HG02610 (cell line): ENCODE measurements at regions not wholly inside any gene's neighbourhood (a gene's known extent, or its start where the extent isn't known, plus 50 kb on each side); places are given as distances from the start of the nearest gene placed in this dataset.

Experiments used
- ATAC-seq: cut with Tn5 transposase; IDR thresholded peaks from one replicate; pipeline ENCODE4 v1.9.1; 2021; ENCODE audit warnings: mild to moderate bottlenecking, moderate library complexity; ENCODE audit not compliant: unreplicated experiment

DNA sequence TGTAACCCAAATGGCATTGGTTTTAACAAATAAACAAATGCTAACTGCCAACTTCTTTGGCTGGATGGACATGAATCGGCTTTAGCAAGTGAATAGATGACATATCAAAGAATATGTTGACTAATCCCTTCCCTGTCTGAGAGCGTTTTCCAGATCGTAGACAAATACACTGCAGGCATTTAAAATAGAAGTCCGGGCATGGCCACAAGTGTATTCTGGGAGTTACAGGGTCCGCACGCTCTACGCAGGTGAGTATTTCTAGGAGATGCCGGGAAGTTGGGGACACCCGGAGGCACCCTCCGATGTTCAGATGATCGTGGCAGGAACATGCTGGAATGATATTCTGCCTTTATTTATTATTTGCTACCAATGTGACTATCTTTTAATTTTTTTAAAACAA, 53.2 kb upstream of the ZNF536 start:
- no peak for ATAC-seq

DNA sequence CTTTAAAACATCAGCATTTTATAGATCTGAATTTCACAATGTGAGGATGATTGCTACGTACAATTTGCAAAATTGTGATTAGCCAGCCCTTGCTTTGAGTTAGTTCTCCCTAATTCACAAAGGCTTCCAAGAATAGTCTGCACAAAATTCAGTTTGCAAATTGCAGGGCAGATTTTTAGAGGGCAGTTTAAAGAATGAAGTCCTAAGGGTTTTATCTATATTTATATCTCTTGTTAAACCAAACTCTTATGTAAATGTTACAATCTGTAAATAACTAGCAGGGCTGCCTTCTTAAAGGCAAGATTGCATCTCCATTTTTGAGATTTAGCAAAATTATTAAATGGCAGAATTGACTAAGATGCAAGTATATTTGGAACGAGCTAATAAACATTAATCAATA, 52.8 kb upstream of the ZNF536 start:
- no peak for ATAC-seq

DNA sequence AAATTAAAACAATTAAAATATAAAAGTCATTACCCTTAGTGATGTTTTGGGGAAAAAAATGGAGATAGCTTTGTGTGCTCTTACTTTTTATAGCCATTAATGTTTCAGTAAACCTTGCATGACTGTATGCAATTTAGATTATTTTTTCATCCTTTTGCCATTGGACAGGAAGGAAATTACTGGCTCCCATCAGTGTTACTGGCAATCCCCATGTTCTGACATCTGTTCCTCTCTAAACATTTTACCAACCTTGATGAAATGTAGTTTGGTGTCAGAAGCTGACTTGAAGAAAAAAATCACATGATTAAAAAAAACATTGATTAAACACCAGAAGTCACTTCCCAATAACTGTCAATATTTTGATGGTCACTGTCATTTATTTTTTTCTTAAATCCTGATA, 52.3 kb upstream of the ZNF536 start:
- no peak for ATAC-seq

DNA sequence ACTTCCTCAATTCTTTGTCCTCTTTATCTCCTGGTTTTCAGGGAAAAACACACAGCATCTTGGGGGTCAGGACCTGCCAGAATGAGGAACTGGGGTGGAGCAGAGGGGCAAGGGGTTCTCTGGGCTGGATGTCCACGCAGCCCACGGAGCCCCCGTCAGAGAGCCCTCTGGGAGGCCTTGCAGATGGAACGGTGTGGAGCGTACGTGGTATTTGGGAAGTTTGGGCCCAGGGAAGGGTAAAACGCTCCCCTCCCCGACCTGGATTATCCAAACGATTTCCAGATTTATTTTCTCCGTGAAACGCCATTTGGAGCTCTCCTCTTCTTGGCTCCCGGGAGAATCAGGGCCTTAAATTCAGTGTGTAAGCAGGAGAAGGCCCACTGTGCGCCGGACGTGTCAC, 51.7 kb upstream of the ZNF536 start:
- ATAC-seq: no peak

DNA sequence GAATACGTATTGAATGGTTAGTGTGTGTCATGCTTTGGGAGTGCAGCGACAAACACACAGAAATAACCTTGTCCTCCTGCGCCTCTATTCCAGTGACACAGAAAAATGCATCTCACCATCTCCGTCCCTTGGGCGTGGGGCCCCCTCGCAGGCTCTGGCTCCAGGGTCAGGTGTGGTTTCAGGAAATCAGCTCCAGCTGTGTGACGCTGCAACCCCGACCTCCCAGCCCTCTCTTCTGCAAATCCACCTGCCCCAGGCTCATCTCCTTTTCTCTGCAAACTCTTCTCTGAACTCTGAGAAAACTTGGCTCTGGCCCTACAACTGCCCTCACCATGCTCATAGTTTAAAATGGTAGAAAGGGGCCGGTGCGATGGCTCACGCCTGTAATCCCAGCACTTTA, 51.3 kb upstream of the ZNF536 start:
- ATAC-seq: no peak
